Ishikawa (cell line): ENCODE measurements at regions not wholly inside any gene's neighbourhood (a gene's known extent, or its start where the extent isn't known, plus 50 kb on each side); places are given as distances from the start of the nearest gene placed in this dataset.
A peak's percentile ranks its signal among the peaks of the same experiment; 100 is the strongest.

Experiments used
- CEBPB ChIP-seq: IDR thresholded peaks from 2 replicates; pipeline ENCODE4 v1.6.1; 2012
- CREB1 ChIP-seq: IDR thresholded peaks from 2 replicates; pipeline ENCODE4 v1.6.1; 2012; ENCODE audit warnings: low read depth
- EGR1 ChIP-seq: IDR thresholded peaks from 2 replicates; pipeline ENCODE4 v1.6.1; 2012
- EP300 ChIP-seq: IDR thresholded peaks from 2 replicates; pipeline ENCODE4 v1.6.1; 2012; ENCODE audit warnings: borderline replicate concordance
- FOXM1 ChIP-seq: IDR thresholded peaks from 2 replicates; pipeline ENCODE4 v1.6.1; 2012; ENCODE audit warnings: low read depth, borderline replicate concordance
- MAX ChIP-seq: IDR thresholded peaks from 2 replicates; pipeline ENCODE4 v1.6.1; 2012
- NFIC ChIP-seq: IDR thresholded peaks from 2 replicates; pipeline ENCODE4 v1.6.1; 2012
- RAD21 ChIP-seq: IDR thresholded peaks from 2 replicates; pipeline ENCODE4 v1.6.1; 2012; ENCODE audit warnings: low read depth
- REST ChIP-seq: IDR thresholded peaks from 2 replicates; pipeline ENCODE4 v1.6.1; 2012; ENCODE audit warnings: low read depth, mild to moderate bottlenecking
- TAF1 ChIP-seq: IDR thresholded peaks from 2 replicates; pipeline ENCODE4 v1.6.1; 2012; ENCODE audit warnings: low read depth, mild to moderate bottlenecking
- TCF12 ChIP-seq: IDR thresholded peaks from 2 replicates; pipeline ENCODE4 v1.6.1; 2012; ENCODE audit warnings: low read depth
- TEAD4 ChIP-seq: IDR thresholded peaks from 2 replicates; pipeline ENCODE4 v1.6.1; 2012
- YY1 ChIP-seq: IDR thresholded peaks from 2 replicates; pipeline ENCODE4 v1.6.1; 2012; ENCODE audit warnings: low read depth
- ZBTB7A ChIP-seq: IDR thresholded peaks from 2 replicates; pipeline ENCODE4 v1.6.1; 2012; ENCODE audit warnings: low read depth
- TF ChIP-seq, protein P1 (sequence below): IDR thresholded peaks from 2 replicates; pipeline ENCODE4 v1.6.1; 2012

DNA sequence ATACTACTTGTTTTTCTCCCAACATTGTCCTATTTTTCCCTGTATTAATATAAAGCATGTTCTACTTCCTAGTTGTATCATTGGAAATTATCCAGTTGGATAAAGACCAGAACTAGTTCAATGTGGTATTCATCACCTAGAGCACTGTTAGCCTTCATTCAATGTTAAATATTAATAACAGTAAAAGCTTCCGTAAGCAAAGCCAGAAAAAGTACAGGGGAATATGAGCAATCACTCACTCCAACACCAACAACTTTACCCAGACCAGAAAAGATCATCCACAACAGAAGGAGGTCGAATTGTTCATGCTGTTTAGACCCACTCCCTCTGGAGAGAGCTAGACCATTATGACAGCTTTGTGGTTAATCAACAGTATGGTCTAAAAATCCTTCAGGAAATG is 728.4 kb downstream of the MAT2B start:
- no peak for TF ChIP-seq TAF1
- no peak for TF ChIP-seq EGR1
- no peak for TF ChIP-seq ZBTB7A
- no peak for TF ChIP-seq REST
- no peak for TF ChIP-seq TEAD4
- TF ChIP-seq FOXM1 = no peak
- no peak for TF ChIP-seq YY1
- no peak for TF ChIP-seq CEBPB
- no peak for TF ChIP-seq CREB1
- no peak for TF ChIP-seq NFIC

DNA sequence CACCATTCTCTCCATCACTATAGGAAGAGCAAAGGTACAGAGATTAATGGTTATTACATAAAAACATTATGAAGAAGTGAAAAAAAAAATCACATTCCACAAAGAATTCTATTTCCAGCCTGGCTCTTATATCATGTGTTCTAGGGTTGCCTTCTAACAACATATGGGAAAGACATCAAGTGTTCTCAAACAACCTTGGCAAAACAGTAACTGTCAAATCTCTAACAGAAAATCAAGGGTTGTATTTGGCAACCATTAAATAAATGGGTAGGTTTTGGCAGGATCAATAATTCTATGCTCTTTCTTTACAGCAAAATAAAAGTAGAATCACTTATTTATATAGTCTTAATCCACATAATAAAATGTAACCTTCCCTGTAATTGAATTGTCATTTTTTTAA is 728.9 kb downstream of the MAT2B start:
- no peak for TF ChIP-seq NFIC
- TF ChIP-seq FOXM1 = no peak
- TF ChIP-seq, protein P1, sequence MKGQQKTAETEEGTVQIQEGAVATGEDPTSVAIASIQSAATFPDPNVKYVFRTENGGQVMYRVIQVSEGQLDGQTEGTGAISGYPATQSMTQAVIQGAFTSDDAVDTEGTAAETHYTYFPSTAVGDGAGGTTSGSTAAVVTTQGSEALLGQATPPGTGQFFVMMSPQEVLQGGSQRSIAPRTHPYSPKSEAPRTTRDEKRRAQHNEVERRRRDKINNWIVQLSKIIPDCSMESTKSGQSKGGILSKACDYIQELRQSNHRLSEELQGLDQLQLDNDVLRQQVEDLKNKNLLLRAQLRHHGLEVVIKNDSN = no peak
- no peak for TF ChIP-seq TEAD4
- TF ChIP-seq CREB1 = no peak
- TF ChIP-seq TCF12 = no peak
- no peak for TF ChIP-seq TAF1
- TF ChIP-seq REST = no peak
- TF ChIP-seq MAX = no peak
- TF ChIP-seq CEBPB = no peak
- TF ChIP-seq YY1 = no peak
- TF ChIP-seq EP300 = no peak
- no peak for TF ChIP-seq EGR1

DNA sequence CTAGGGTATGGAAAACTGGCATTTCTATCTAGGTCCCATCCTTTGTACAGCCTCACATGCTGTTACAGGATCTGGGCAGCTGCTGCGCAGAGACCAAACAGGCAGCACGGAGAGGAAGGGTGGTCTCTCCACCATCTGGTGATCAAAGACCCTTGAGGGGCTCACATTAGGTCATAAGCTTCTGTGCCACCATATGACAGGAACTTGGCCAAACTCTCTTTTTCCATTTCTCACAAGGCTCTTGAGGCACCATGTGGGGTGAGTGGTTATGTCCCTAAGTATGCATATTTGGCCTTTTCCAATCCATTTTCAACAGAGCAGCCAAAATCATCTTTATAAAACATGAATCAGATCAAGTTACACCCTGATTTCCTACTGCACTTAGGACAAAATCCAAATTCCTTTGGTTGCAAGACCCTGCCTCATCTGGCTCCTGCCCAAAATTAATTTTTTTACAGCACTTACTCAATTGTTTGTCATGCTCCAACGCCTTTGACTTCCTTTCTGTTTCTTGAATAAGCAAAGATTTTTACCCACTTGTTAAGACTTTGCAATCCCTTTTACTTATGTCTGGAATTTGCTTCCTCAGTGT is 730.0 kb downstream of the MAT2B start:
- no peak for TF ChIP-seq CREB1
- TF ChIP-seq EGR1 = no peak
- no peak for TF ChIP-seq YY1
- TF ChIP-seq FOXM1 = no peak
- no peak for TF ChIP-seq ZBTB7A
- TF ChIP-seq MAX = no peak
- no peak for TF ChIP-seq TAF1
- peak; percentile 30 for TF ChIP-seq TEAD4
- TF ChIP-seq EP300 = peak; percentile 50
- peak; percentile 73 for TF ChIP-seq NFIC
- TF ChIP-seq RAD21 = no peak
- TF ChIP-seq TCF12 = peak; percentile 46; the same call in 1 of the 2 replicates

DNA sequence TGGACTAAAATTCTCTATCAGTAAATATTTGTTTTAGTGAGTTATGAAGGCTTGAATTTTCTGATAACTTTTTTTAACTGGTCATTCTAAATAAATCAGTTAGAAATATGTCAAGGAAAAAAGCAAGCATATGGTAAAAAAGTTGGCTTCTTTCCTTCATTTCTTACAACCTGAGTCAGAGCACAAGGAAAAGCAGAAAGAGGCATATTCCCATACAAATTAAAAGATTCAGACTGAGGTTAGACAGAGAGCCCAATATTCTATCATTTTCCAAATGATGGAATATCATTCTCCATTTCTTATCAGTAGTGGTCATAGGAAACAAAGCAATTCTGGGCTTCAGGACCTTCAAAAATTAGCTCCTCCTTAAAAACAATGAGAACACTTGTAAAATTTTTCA is 732.1 kb downstream of the MAT2B start:
- TF ChIP-seq EP300 (no peak), REST (no peak), TCF12 (no peak), NFIC (no peak), TAF1 (no peak), TEAD4 (no peak), YY1 (no peak), RAD21 (no peak), FOXM1 (no peak), ZBTB7A (no peak), MAX (no peak), CEBPB (no peak), EGR1 (no peak), CREB1 (no peak)
- TF ChIP-seq, protein P1 = no peak
